HEK293T (cell line): ENCODE measurements at regions not wholly inside any gene's neighbourhood (a gene's known extent, or its start where the extent isn't known, plus 50 kb on each side); places are given as distances from the start of the nearest gene placed in this dataset.

Experiments
- CTCF ChIA-PET: fragments of 350-600 bp; formaldehyde crosslinking; extraction: SDS; loops from one replicate; lab custom pipeline; 2021; ENCODE audit warnings: antibody characterized with exemption, inconsistent platforms; lab: Yijun Ruan, JAX
- POLR2A ChIA-PET: fragments of 350-600 bp; formaldehyde crosslinking; extraction: SDS; loops from one replicate; lab custom pipeline; 2020; ENCODE audit warnings: antibody characterized with exemption, inconsistent platforms; lab: Yijun Ruan, JAX
- DNase-seq: peaks from one replicate; pipeline ENCODE4 v3.0.0; 2012; ENCODE audit warnings: mixed read lengths; ENCODE audit errors: extremely low spot score
- ARNT ChIP-seq: fragments of 450-650 bp; IDR thresholded peaks from 2 replicates; pipeline ENCODE4 v1.6.1; 2017; ENCODE audit warnings: mild to moderate bottlenecking
- BHLHE40 ChIP-seq: fragments of 450-650 bp; IDR thresholded peaks from 2 replicates; pipeline ENCODE4 v1.6.1; 2016; ENCODE audit warnings: mild to moderate bottlenecking, moderate library complexity, borderline replicate concordance
- CTBP1 ChIP-seq: fragments of 450-650 bp; IDR thresholded peaks from 2 replicates; pipeline ENCODE4 v1.6.1; 2016; ENCODE audit warnings: borderline replicate concordance
- ELF4 ChIP-seq: fragments of 450-650 bp; IDR thresholded peaks from 2 replicates; pipeline ENCODE4 v1.6.1; 2017; ENCODE audit warnings: antibody characterized with exemption
- FOXA1 ChIP-seq: fragments of 450-650 bp; IDR thresholded peaks from 2 replicates; pipeline ENCODE4 v1.6.1; 2016; ENCODE audit warnings: mild to moderate bottlenecking
- FOXK2 ChIP-seq: fragments of 450-650 bp; IDR thresholded peaks from 2 replicates; pipeline ENCODE4 v1.6.1; 2016; ENCODE audit warnings: mild to moderate bottlenecking
- FOXM1 ChIP-seq: fragments of 450-650 bp; IDR thresholded peaks from 2 replicates; pipeline ENCODE4 v1.6.1; 2017; ENCODE audit warnings: mild to moderate bottlenecking, borderline replicate concordance
- HDGF ChIP-seq: fragments of 450-650 bp; IDR thresholded peaks from 2 replicates; pipeline ENCODE4 v1.6.1; 2017; ENCODE audit warnings: antibody characterized with exemption, borderline replicate concordance
- L3MBTL2 ChIP-seq: fragments of 450-650 bp; conservative IDR thresholded peaks from 2 replicates; pipeline ENCODE4 v1.6.1; 2016; ENCODE audit warnings: mild to moderate bottlenecking
- LEF1 ChIP-seq: fragments of 450-650 bp; IDR thresholded peaks from 2 replicates; pipeline ENCODE4 v1.6.1; 2017; ENCODE audit warnings: mild to moderate bottlenecking, borderline replicate concordance
- NFRKB ChIP-seq: fragments of 450-650 bp; IDR thresholded peaks from 2 replicates; pipeline ENCODE4 v1.6.1; 2016; ENCODE audit warnings: mild to moderate bottlenecking, moderate library complexity
- PKNOX1 ChIP-seq: fragments of 450-650 bp; IDR thresholded peaks from 2 replicates; pipeline ENCODE4 v1.6.1; 2016
- SP1 ChIP-seq: fragments of 450-650 bp; IDR thresholded peaks from 2 replicates; pipeline ENCODE4 v1.6.1; 2017
- SUZ12 ChIP-seq: fragments of 450-650 bp; IDR thresholded peaks from 2 replicates; pipeline ENCODE4 v1.6.1; 2016; ENCODE audit warnings: mild to moderate bottlenecking
- TARDBP ChIP-seq: fragments of 450-650 bp; IDR thresholded peaks from 2 replicates; pipeline ENCODE4 v1.6.1; 2016
- ZNF384 ChIP-seq: fragments of 450-650 bp; IDR thresholded peaks from 2 replicates; pipeline ENCODE4 v1.6.1; 2016

- TF ChIP-seq TARDBP = no peak
- TF ChIP-seq PKNOX1 = no peak
- TF ChIP-seq BHLHE40 = no peak
- TF ChIP-seq ARNT = no peak
- no peak for TF ChIP-seq ZNF384
- no peak for TF ChIP-seq FOXK2
- TF ChIP-seq NFRKB = no peak
- no peak for TF ChIP-seq ELF4
- POLR2A ChIA-PET = no interaction called here
- no peak for DNase-seq
- CTCF ChIA-PET = no interaction called here
These were observed 160.1 kb upstream of the DAP start for GRCh38 chr5:10921160-10921559.

- POLR2A ChIA-PET = interaction anchor here (0.6 kb wide), 1 partner anchor 293 kb away, joined by 3 read pairs; no protein-coding TSS in a partner anchor
- DNase-seq = no peak
- TF ChIP-seq CTBP1 = no peak
- CTCF ChIA-PET = no interaction called here
These were observed 159.4 kb upstream of the DAP start for GRCh38 chr5:10920400-10920799.

GRCh38 chr5:10914741-10915480 lies 153.9 kb upstream of the DAP start:
- POLR2A ChIA-PET = no interaction called here
- no peak for DNase-seq
- CTCF ChIA-PET = no interaction called here
- no peak for TF ChIP-seq ZNF384
- no peak for TF ChIP-seq ELF4
- no peak for TF ChIP-seq L3MBTL2
- no peak for TF ChIP-seq NFRKB
- TF ChIP-seq SP1 = no peak
- TF ChIP-seq BHLHE40 = no peak
- TF ChIP-seq ARNT = no peak

GRCh38 chr5:10913841-10914240 lies 152.8 kb upstream of the DAP start:
- CTCF ChIA-PET = no interaction called here

GRCh38 chr5:10913181-10913810 lies 152.3 kb upstream of the DAP start:
- POLR2A ChIA-PET = no interaction called here
- TF ChIP-seq PKNOX1 = no peak
- no peak for TF ChIP-seq FOXA1
- no peak for TF ChIP-seq ARNT
- TF ChIP-seq TARDBP = no peak
- TF ChIP-seq FOXK2 = no peak
- no peak for TF ChIP-seq BHLHE40
- TF ChIP-seq HDGF = no peak
- no peak for TF ChIP-seq SP1
- no peak for TF ChIP-seq LEF1
- TF ChIP-seq SUZ12 = no peak
- TF ChIP-seq FOXM1 = no peak
- no peak for TF ChIP-seq CTBP1
- no peak for TF ChIP-seq ELF4
- no peak for TF ChIP-seq L3MBTL2
- no peak for TF ChIP-seq NFRKB
- no peak for TF ChIP-seq ZNF384
- DNase-seq = no peak
- CTCF ChIA-PET = no interaction called here

More at GRCh38 chr5:10913841-10914240, 152.8 kb upstream of the DAP start:
- TF ChIP-seq NFRKB = no peak
- no peak for TF ChIP-seq FOXA1
- TF ChIP-seq ELF4 = no peak
- no peak for TF ChIP-seq TARDBP
- no peak for TF ChIP-seq SP1
- no peak for TF ChIP-seq ZNF384
- POLR2A ChIA-PET = no interaction called here
- DNase-seq = no peak

GRCh38 chr5:10912435-10912834 lies 151.4 kb upstream of the DAP start:
- ChIA-PET POLR2A (no interaction called here), CTCF (no interaction called here)
- no peak for DNase-seq
- TF ChIP-seq FOXM1 (no peak), LEF1 (no peak), CTBP1 (no peak), SUZ12 (no peak), SP1 (no peak), HDGF (no peak), ARNT (no peak), BHLHE40 (no peak)

GRCh38 chr5:10910261-10910660 lies 149.2 kb upstream of the DAP start:
- DNase-seq = no peak
- TF ChIP-seq ELF4 (no peak), ZNF384 (no peak), HDGF (no peak), FOXA1 (no peak), L3MBTL2 (no peak), SP1 (no peak), SUZ12 (no peak), NFRKB (no peak), FOXK2 (no peak), BHLHE40 (no peak), LEF1 (no peak), PKNOX1 (no peak), TARDBP (no peak)
- CTCF ChIA-PET = no interaction called here
- POLR2A ChIA-PET = no interaction called here
